PC-9 (cell line): ENCODE measurements at regions not wholly inside any gene's neighbourhood (a gene's known extent, or its start where the extent isn't known, plus 50 kb on each side); places are given as distances from the start of the nearest gene placed in this dataset.
A peak's percentile ranks its signal among the peaks of the same experiment; 100 is the strongest.

Experiments used
- BruUV-seq: library from RNA; stranded (reverse); fragments of 400-500 nt; replicated peaks from 2 replicates; lab custom pipeline; 2021; lab: Mats Ljungman, UMichigan
- CTCF ChIA-PET: fragments of 300-600 bp; sonication (Branson Sonifier 250); formaldehyde crosslinking; loops from one replicate; lab custom pipeline; 2022; ENCODE audit warnings: antibody characterized with exemption; lab: Charles Lee
- POLR2A ChIA-PET: fragments of 300-600 bp; sonication (Branson Sonifier 250); formaldehyde crosslinking; loops from one replicate; lab custom pipeline; 2022; ENCODE audit warnings: antibody characterized with exemption; ENCODE audit not compliant: unreplicated experiment; lab: Charles Lee
- DNase-seq, 2 experiments: peaks; one replicate each; pipeline versions ENCODE4 v3.0.0 to v3.0.0-alpha.2; 2015 to 2022; ENCODE audit warnings: mixed read lengths in 1 of 2
- H2AFZ ChIP-seq: fragments of 200-600 bp; sonication (generic); 2 replicates; pipeline ENCODE4 v1.8.1; 2017; ENCODE audit warnings: antibody characterized with exemption
- H3F3A ChIP-seq: fragments of 200-600 bp; sonication (generic); 2 replicates; pipeline ENCODE4 v1.8.1; 2017; ENCODE audit warnings: antibody characterized with exemption, mild to moderate bottlenecking, low read depth; ENCODE audit not compliant: insufficient read depth
- H3K27ac ChIP-seq: fragments of 200-600 bp; sonication (generic); 2 replicates; pipeline ENCODE4 v1.6.1; 2016; ENCODE audit warnings: mixed run types
- H3K27me3 ChIP-seq: fragments of 200-600 bp; sonication (generic); 2 replicates; pipeline ENCODE4 v1.6.1; 2016; ENCODE audit warnings: low read depth, mixed run types; ENCODE audit not compliant: insufficient read depth
- H3K36me3 ChIP-seq: fragments of 200-600 bp; sonication (generic); 2 replicates; pipeline ENCODE4 v1.6.1; 2016; ENCODE audit warnings: low read depth, mixed run types
- H3K4me1 ChIP-seq: fragments of 200-600 bp; sonication (generic); replicated peaks from 2 replicates; pipeline ENCODE4 v1.6.1; 2016; ENCODE audit warnings: mixed run types; ENCODE audit not compliant: insufficient read depth
- H3K4me2 ChIP-seq: fragments of 200-600 bp; sonication (generic); 2 replicates; pipeline ENCODE4 v1.6.1; 2017; ENCODE audit warnings: mixed run types
- H3K4me3 ChIP-seq: fragments of 200-600 bp; sonication (generic); 2 replicates; pipeline ENCODE4 v1.6.1; 2016; ENCODE audit warnings: mixed run types
- H3K79me2 ChIP-seq: fragments of 200-600 bp; sonication (generic); 2 replicates; pipeline ENCODE4 v1.6.1; 2017; ENCODE audit warnings: low read depth, mixed run types
- H3K9me2 ChIP-seq: fragments of 200-600 bp; sonication (generic); 2 replicates; pipeline ENCODE4 v1.8.1; 2017; ENCODE audit warnings: mild to moderate bottlenecking; ENCODE audit not compliant: insufficient read depth
- H3K9me3 ChIP-seq: fragments of 200-600 bp; sonication (generic); 2 replicates; pipeline ENCODE4 v1.8.1; 2016; ENCODE audit warnings: low read depth; ENCODE audit not compliant: insufficient read depth
- H4K20me1 ChIP-seq: fragments of 200-600 bp; sonication (generic); 2 replicates; pipeline ENCODE4 v1.8.1; 2017; ENCODE audit not compliant: insufficient read depth
- EZH2 ChIP-seq: fragments of 200-600 bp; sonication (generic); IDR thresholded peaks from 2 replicates; pipeline ENCODE4 v1.8.0; 2017; ENCODE audit warnings: antibody characterized with exemption, low read depth
- intact Hi-C: fragments of 100-400 bp; cut with micrococcal nuclease; formaldehyde crosslinking; loops from one replicate; pipeline ENCODE4 v1.10.0; 2022; ENCODE audit not compliant: unreplicated experiment
- TF ChIP-seq, protein P1 (sequence below): fragments of 200-600 bp; sonication (generic); conservative IDR thresholded peaks from 2 replicates; pipeline ENCODE4 v1.6.1; 2017; ENCODE audit warnings: mixed run types, antibody characterized with exemption, mild to moderate bottlenecking, moderate library complexity

- Histone ChIP-seq H3K79me2 (no peaks in the 10 kb centered on the region), H2AFZ (peak overlapping the region; percentile 30), H3K27me3 (no peaks in the 10 kb centered on the region), H3F3A (peaks cover 14% of the 10 kb centered on the region; the same call in 1 of the 2 replicates), H3K4me1 (peaks cover 37% of the 10 kb centered on the region), H3K4me2 (no peak overlapping the region), H4K20me1 (no peaks in the 10 kb centered on the region), H3K9me3 (no peaks in the 10 kb centered on the region), H3K27ac (peak overlapping the region; percentile 11; the same call in 1 of the 2 replicates), H3K36me3 (no peaks in the 10 kb centered on the region), H3K9me2 (no peaks in the 10 kb centered on the region), H3K4me3 (no peak overlapping the region)
- POLR2A ChIA-PET, result no interaction called here
- peak; percentile 36 to 76 for DNase-seq
- BruUV-seq, result no TSS peak
- CTCF ChIA-PET, result interaction anchor here (0.5 kb wide), 1 partner anchor 154 kb away, joined by 5 read pairs; no protein-coding TSS in a partner anchor
- TF ChIP-seq, protein P1, sequence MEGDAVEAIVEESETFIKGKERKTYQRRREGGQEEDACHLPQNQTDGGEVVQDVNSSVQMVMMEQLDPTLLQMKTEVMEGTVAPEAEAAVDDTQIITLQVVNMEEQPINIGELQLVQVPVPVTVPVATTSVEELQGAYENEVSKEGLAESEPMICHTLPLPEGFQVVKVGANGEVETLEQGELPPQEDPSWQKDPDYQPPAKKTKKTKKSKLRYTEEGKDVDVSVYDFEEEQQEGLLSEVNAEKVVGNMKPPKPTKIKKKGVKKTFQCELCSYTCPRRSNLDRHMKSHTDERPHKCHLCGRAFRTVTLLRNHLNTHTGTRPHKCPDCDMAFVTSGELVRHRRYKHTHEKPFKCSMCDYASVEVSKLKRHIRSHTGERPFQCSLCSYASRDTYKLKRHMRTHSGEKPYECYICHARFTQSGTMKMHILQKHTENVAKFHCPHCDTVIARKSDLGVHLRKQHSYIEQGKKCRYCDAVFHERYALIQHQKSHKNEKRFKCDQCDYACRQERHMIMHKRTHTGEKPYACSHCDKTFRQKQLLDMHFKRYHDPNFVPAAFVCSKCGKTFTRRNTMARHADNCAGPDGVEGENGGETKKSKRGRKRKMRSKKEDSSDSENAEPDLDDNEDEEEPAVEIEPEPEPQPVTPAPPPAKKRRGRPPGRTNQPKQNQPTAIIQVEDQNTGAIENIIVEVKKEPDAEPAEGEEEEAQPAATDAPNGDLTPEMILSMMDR, result no peak
- TF ChIP-seq EZH2, result no peak
- intact Hi-C loops, result loop anchor here (1.0 to 10.0 kb wide), 2 partner anchors 9 to 49 kb away; no protein-coding TSS in a partner anchor
These were observed 211.6 kb upstream of the MARCKS start for GRCh38 chr6:113645576-113645970.

DNA sequence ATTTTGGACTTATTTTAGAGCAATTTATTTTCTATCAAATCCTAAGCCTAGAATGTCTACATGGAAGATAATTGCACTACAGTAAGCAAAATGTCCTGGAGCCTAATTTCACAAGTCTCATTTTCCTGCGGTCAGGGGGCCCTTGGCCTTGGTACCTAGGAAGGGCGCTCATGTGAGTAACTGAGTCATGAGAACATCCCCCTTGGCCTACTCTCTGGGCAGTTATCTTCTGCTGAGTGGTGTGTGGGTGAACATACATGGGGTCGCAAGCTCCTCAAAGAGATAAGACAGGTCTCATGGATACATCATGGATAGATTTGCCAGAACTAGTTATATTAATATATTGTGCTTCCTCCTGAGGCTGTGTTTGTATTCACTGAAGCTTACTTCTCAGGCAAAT is 211.2 kb upstream of the MARCKS start:
- Histone ChIP-seq H4K20me1 (no peaks in the 10 kb centered on the region), H3K79me2 (no peaks in the 10 kb centered on the region), H3K9me3 (no peaks in the 10 kb centered on the region), H3K36me3 (no peaks in the 10 kb centered on the region), H3K27ac (no peak overlapping the region), H2AFZ (no peak overlapping the region), H3F3A (peaks cover 14% of the 10 kb centered on the region; the same call in 1 of the 2 replicates), H3K4me1 (peaks cover 37% of the 10 kb centered on the region), H3K9me2 (no peaks in the 10 kb centered on the region), H3K4me2 (no peak overlapping the region), H3K4me3 (no peak overlapping the region), H3K27me3 (no peaks in the 10 kb centered on the region)
- no peak for DNase-seq
- CTCF ChIA-PET, result interaction anchor here (0.5 kb wide), 1 partner anchor 154 kb away, joined by 5 read pairs; no protein-coding TSS in a partner anchor
- POLR2A ChIA-PET, result no interaction called here
- BruUV-seq, result no TSS peak
- intact Hi-C loops, result loop anchor here (1.0 to 10.0 kb wide), 2 partner anchors 8 to 49 kb away; no protein-coding TSS in a partner anchor
- no peak for TF ChIP-seq EZH2
- TF ChIP-seq, protein P1, result no peak

DNA sequence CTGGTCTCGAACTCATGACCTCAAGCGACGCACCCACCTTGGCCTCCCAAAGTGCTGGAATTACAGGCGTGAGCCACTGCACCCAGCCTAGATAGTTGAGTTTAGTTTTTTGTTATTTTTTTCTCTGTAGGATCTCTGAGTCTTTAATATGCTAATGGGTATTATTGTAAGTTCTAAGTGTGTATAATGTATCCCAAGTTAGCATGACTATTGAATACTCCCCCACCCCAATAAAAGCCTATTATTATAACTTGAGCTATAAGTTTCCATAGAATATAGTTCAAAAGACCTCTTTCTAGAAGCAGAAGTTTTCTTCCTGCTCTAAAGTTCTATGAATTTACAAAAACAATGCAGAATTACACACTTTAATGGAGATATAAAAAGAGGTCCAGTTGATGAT is 210.4 kb upstream of the MARCKS start:
- Histone ChIP-seq H3K27ac (no peak overlapping the region), H3K4me1 (peaks cover 37% of the 10 kb centered on the region), H3K79me2 (no peaks in the 10 kb centered on the region), H4K20me1 (no peaks in the 10 kb centered on the region), H3F3A (peaks cover 14% of the 10 kb centered on the region; the same call in 1 of the 2 replicates), H3K9me3 (no peaks in the 10 kb centered on the region), H3K4me3 (no peak overlapping the region), H3K9me2 (no peaks in the 10 kb centered on the region), H3K36me3 (no peaks in the 10 kb centered on the region), H3K4me2 (no peak overlapping the region), H3K27me3 (no peaks in the 10 kb centered on the region), H2AFZ (no peak overlapping the region)
- intact Hi-C loops, result loop anchor here (10.0 kb wide), 1 partner anchor 48 kb away; no protein-coding TSS in a partner anchor
- POLR2A ChIA-PET, result no interaction called here
- no peak for TF ChIP-seq EZH2
- TF ChIP-seq, protein P1, result no peak
- BruUV-seq, result no TSS peak
- DNase-seq, result no peak
- CTCF ChIA-PET, result no interaction called here
